Lower leg skin (tissue), 4 donors: ENCODE measurements at regions not wholly inside any gene's neighbourhood (a gene's known extent, or its start where the extent isn't known, plus 50 kb on each side); places are given as distances from the start of the nearest gene placed in this dataset.

Experiments
- DNase-seq, 2 donors: peaks; one replicate each; pipeline ENCODE4 v3.0.0-alpha.2; 2019; ENCODE audit warnings: low spot score in 2 of 2
- H3K4me3 ChIP-seq: fragments of 200-600 bp; sonication (generic); 2 replicates; pipeline ENCODE4 v1.5.1; 2017; ENCODE audit warnings: mild to moderate bottlenecking, low read depth; ENCODE audit not compliant: poor library complexity, severe bottlenecking
- POLR2A ChIP-seq, 2 donors: fragments of 450-650 bp; IDR thresholded peaks; one replicate each; pipeline ENCODE4 v1.6.1; 2016 to 2017; ENCODE audit warnings: antibody characterized with exemption in 2 of 2, mild to moderate bottlenecking in 1 of 2, moderate library complexity in 1 of 2
- WGBS, 2 donors: methylation state at CpG; one replicate each; pipeline ENCODE4 v1.1.5; 2018; 5-methylcytosine and 5-hydroxymethylcytosine counted together
- intact Hi-C: fragments of 100-400 bp; cut with DNase I; formaldehyde crosslinking; loops from one replicate; pipeline ENCODE4 v1.15.0; 2023; ENCODE audit warnings: low total_unique reads
- TF ChIP-seq, protein P1 (sequence below), 3 donors: fragments of 450-650 bp; IDR thresholded peaks; one replicate each; pipeline ENCODE4 v1.5.1; 2016; ENCODE audit warnings: antibody characterized with exemption in 3 of 3, mild to moderate bottlenecking in 3 of 3, moderate library complexity in 2 of 3

DNA sequence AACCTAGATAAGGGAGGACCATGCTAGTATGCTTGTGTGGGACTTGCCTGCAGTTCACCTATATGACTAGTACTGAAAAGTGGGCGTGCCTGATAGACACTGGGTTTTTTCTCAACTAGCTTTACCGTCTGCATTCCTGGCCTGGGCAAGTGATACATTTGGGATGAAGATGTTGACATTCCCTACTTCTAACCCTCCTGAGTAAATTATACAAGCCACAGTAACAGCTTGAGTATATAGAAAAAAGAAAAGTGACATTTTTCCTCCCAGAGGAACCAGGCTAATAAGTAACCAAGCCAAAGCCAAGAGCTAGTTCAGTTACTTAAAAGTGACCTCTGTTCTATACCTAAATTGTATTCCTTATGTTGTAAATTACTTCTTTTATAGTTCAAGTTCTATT, 153.8 kb upstream of the CYLC2 start:
- TF ChIP-seq POLR2A (IDR thresholded peaks at IDR 0.05), result no peak
- TF ChIP-seq, protein P1, sequence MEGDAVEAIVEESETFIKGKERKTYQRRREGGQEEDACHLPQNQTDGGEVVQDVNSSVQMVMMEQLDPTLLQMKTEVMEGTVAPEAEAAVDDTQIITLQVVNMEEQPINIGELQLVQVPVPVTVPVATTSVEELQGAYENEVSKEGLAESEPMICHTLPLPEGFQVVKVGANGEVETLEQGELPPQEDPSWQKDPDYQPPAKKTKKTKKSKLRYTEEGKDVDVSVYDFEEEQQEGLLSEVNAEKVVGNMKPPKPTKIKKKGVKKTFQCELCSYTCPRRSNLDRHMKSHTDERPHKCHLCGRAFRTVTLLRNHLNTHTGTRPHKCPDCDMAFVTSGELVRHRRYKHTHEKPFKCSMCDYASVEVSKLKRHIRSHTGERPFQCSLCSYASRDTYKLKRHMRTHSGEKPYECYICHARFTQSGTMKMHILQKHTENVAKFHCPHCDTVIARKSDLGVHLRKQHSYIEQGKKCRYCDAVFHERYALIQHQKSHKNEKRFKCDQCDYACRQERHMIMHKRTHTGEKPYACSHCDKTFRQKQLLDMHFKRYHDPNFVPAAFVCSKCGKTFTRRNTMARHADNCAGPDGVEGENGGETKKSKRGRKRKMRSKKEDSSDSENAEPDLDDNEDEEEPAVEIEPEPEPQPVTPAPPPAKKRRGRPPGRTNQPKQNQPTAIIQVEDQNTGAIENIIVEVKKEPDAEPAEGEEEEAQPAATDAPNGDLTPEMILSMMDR (IDR thresholded peaks at IDR 0.05), result no peak
- intact Hi-C loops, result no loop called here
- DNase-seq, result no peak
- 55 to 59% methylated on average over 2 of the region's 2 CpGs for WGBS, 2 donors
- no peak overlapping the region for H3K4me3 ChIP-seq

DNA sequence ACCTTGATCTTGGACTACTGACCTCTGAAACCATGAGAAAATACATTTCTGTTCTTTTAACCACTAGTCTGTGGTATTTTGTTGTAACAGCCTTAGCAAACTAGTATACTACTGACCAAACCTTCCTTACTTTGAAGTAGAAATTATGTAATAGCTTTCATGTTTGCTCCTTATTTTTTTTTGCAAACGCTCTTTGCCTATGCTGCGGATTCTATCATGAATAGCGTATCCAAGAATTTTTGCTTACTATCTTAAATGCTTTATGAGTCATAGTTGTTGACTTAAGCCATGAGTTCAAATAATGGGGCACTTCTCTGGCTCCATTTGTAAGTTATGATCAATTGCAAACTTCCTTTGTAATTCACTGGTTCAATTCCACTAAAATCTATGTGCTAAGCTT, 154.8 kb upstream of the CYLC2 start:
- no peak overlapping the region for H3K4me3 ChIP-seq
- intact Hi-C loops, result no loop called here
- no peak for TF ChIP-seq POLR2A (IDR thresholded peaks at IDR 0.05)
- TF ChIP-seq, protein P1 (IDR thresholded peaks at IDR 0.05), result no peak
- 95 to 96% methylated on average over 3 of the region's 3 CpGs for WGBS, 2 donors
- no peak for DNase-seq

DNA sequence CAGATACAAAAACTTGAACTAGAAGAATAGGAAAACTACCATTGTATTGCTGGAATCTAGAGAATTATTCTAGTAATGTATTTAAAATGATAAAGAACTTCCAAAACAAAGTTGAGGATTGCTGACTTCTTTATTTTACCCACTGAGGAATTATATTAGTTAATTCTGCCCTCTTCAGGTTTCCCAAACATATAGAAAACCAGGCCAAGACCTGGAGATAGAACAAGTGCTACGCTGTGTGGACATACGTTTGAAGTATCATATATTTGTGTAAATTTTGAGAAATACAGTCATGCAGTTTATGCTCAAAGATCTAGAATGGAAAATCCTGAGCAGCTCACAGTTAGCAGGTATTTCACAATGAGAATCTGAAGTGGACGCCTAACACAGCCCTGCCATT, 162.3 kb upstream of the CYLC2 start:
- H3K4me3 ChIP-seq, result no peak overlapping the region
- TF ChIP-seq POLR2A (IDR thresholded peaks at IDR 0.05), result no peak
- TF ChIP-seq, protein P1 (IDR thresholded peaks at IDR 0.05), result no peak
- no peak for DNase-seq
- 85 to 87% methylated on average over 3 of the region's 3 CpGs for WGBS, 2 donors
- intact Hi-C loops, result no loop called here

DNA sequence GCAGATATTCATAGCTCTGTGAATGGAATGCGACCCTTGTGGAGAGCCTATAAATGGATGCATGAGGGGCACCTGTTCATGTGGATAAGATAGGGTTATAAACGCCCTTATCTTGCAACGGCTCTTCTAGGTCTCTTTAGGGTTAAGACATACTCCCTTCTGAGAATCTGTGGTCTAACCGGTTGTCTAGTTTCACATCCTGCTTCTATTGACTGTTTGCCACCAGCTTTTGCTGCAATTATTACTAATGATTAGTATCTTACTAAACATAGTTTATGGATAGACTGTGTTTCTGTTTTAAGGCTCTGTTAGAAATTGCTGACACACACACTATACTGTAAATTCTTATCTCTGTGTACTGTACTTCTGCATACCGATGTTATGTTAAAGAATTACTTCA, 198.9 kb upstream of the CYLC2 start:
- no peak for DNase-seq
- TF ChIP-seq, protein P1 (IDR thresholded peaks at IDR 0.05), result no peak
- no peak for TF ChIP-seq POLR2A (IDR thresholded peaks at IDR 0.05)
- 77 to 80% methylated on average over 5 of the region's 5 CpGs for WGBS, 2 donors
- intact Hi-C loops, result no loop called here
- H3K4me3 ChIP-seq, result no peak overlapping the region

DNA sequence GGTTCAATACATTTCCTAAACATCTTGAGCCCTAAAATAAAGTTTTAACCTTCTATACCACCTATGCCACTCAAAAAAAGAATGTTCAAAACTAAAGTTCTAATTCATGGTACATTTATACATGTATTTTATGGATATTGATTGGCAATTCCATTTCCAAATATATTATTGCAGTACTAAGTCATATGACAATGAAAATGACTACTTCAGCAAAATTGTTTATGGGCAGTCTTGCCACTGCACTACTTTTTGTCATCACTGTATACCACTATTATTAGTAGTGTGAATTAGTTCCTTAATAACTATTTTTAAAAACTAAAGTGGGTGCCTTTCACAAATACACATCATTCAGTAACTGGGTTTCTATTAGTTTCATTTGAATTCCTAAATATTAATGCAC, 199.6 kb upstream of the CYLC2 start:
- TF ChIP-seq, protein P1 (IDR thresholded peaks at IDR 0.05), result no peak
- TF ChIP-seq POLR2A (IDR thresholded peaks at IDR 0.05), result no peak
- intact Hi-C loops, result no loop called here
- DNase-seq, result no peak
- no peak overlapping the region for H3K4me3 ChIP-seq

DNA sequence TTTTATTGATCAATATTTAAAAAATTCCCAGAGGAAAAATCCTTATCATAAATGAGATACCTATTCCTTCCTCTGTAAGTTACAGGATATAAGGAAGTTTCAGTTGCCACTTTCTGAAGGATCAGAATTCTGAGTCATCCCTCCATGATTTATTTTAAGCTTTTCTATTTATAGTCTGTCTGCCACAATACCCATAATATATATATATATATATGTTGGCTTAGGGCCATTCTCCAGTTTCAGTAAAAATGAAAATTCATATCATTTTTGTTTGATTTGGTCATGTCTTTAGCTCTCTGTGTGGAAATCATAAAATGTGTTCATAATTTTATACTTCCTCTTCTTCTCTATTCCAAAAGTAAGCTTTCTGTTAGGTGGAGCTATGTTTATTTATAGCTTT, 215.8 kb upstream of the CYLC2 start:
- intact Hi-C loops, result no loop called here
- DNase-seq, result no peak
- TF ChIP-seq POLR2A (IDR thresholded peaks at IDR 0.05), result no peak
- TF ChIP-seq, protein P1 (IDR thresholded peaks at IDR 0.05), result no peak

More for the DNA sequence above, 215.8 kb upstream of the CYLC2 start:
- H3K4me3 ChIP-seq, result no peak overlapping the region
